ENCODE measurements at regions not wholly inside any gene's neighbourhood (a gene's known extent, or its start where the extent isn't known, plus 50 kb on each side); places are given as distances from the start of the nearest gene placed in this dataset.

GRCh38 chr3:56915966-56916586, 114.3 kb upstream of the ARHGEF3 start:
- H3K36me3 Mint-ChIP-seq, result peaks cover 0 to 13% (median 1%) of the 10 kb centered on the region in 3 donors
- no peaks in the 10 kb centered on the region for H3K27me3 Mint-ChIP-seq
- peak; percentile 59 to 83 (median 68) for DNase-seq
- H3K9me3 Mint-ChIP-seq, result no peaks in the 10 kb centered on the region
- Histone ChIP-seq H3K4me3 (ENCODE audit: low read length) (peak overlapping the region; percentile 94), H3K4me1 (ENCODE audit: insufficient read depth, low read length) (peaks cover 71% of the 10 kb centered on the region), H3K9me3 (ENCODE audit: low read length) (no peaks in the 10 kb centered on the region), H3K27ac (ENCODE audit: low read depth, low read length) (peak overlapping the region; percentile 83), H3K36me3 (ENCODE audit: insufficient read depth, low read length) (no peaks in the 10 kb centered on the region), H3K27me3 (ENCODE audit: insufficient read depth, low read length, poor library complexity, severe bottlenecking) (no peaks in the 10 kb centered on the region)
- H3K27ac Mint-ChIP-seq, result peak overlapping the region; percentile 90 to 99 (median 94)
- H3K4me1 Mint-ChIP-seq, result peaks cover 66 to 92% (median 84%) of the 10 kb centered on the region in 3 donors
- ChIA-PET POLR2A (interaction anchor here (0.6 to 3.4 kb wide), 7 partner anchors 9 to 221 kb away, joined by 3 to 25 read pairs (median 5); partner anchors contain the start of gene ARHGEF3), CTCF (interaction anchor here (0.7 to 6.8 kb wide), 12 partner anchors 11 to 221 kb away, joined by 3 to 43 read pairs (median 4); partner anchors contain the start of gene ARHGEF3)
- H3K4me3 Mint-ChIP-seq, result peak overlapping the region; percentile 90 to 95 (median 92)

GRCh38 chr3:56914646-56915045, 112.9 kb upstream of the ARHGEF3 start:
- Mint-ChIP-seq H3K27ac (peak overlapping the region; percentile 90 to 99 (median 94)), H3K9me3 (no peaks in the 10 kb centered on the region), H3K4me1 (peaks cover 68 to 97% (median 87%) of the 10 kb centered on the region in 3 donors), H3K27me3 (no peaks in the 10 kb centered on the region), H3K36me3 (peaks cover under 1 to 26% (median 2%) of the 10 kb centered on the region in 3 donors), H3K4me3 (peak overlapping the region; percentile 90 to 95 (median 92))
- H3K27ac ChIP-seq (ENCODE audit: low read depth, low read length), result no peak overlapping the region
- ChIA-PET CTCF (interaction anchor here (1.1 to 6.8 kb wide), 6 partner anchors 10 to 115 kb away, joined by 3 to 43 read pairs (median 4); partner anchors contain the start of gene ARHGEF3), POLR2A (interaction anchor here (0.7 to 1.9 kb wide), 2 partner anchors 161 to 311 kb away, joined by 3 to 7 read pairs; no protein-coding TSS in a partner anchor)
- no peak for DNase-seq
- H3K4me1 ChIP-seq (ENCODE audit: insufficient read depth, low read length), result peaks cover 66% of the 10 kb centered on the region
- H3K36me3 ChIP-seq (ENCODE audit: insufficient read depth, low read length), result no peaks in the 10 kb centered on the region
- H3K27me3 ChIP-seq (ENCODE audit: insufficient read depth, low read length, poor library complexity, severe bottlenecking), result no peaks in the 10 kb centered on the region
- H3K9me3 ChIP-seq (ENCODE audit: low read length), result no peaks in the 10 kb centered on the region
- H3K4me3 ChIP-seq (ENCODE audit: low read length), result peak overlapping the region; percentile 94

GRCh38 chr3:56911363-56911762, 109.6 kb upstream of the ARHGEF3 start:
- H3K27ac Mint-ChIP-seq, result no peak overlapping the region
- no peaks in the 10 kb centered on the region for H3K9me3 ChIP-seq (ENCODE audit: low read length)
- no peak for DNase-seq
- no peaks in the 10 kb centered on the region for H3K27me3 ChIP-seq (ENCODE audit: insufficient read depth, low read length, poor library complexity, severe bottlenecking)
- H3K36me3 Mint-ChIP-seq, result peaks cover 6 to 41% (median 7%) of the 10 kb centered on the region in 3 donors
- H3K36me3 ChIP-seq (ENCODE audit: insufficient read depth, low read length), result no peaks in the 10 kb centered on the region
- no peaks in the 10 kb centered on the region for H3K27me3 Mint-ChIP-seq
- CTCF ChIA-PET, result interaction anchor here (1.0 kb wide), 1 partner anchor 30 kb away, joined by 3 read pairs; no protein-coding TSS in a partner anchor
- H3K4me1 Mint-ChIP-seq, result peaks cover 54 to 90% (median 79%) of the 10 kb centered on the region in 3 donors
- H3K4me3 Mint-ChIP-seq, result no peak overlapping the region
- no peak overlapping the region for H3K4me3 ChIP-seq (ENCODE audit: low read length)
- no peak overlapping the region for H3K27ac ChIP-seq (ENCODE audit: low read depth, low read length)
- no peaks in the 10 kb centered on the region for H3K9me3 Mint-ChIP-seq
- POLR2A ChIA-PET, result no interaction called here
- peaks cover 35% of the 10 kb centered on the region for H3K4me1 ChIP-seq (ENCODE audit: insufficient read depth, low read length)

GRCh38 chr3:56909349-56909748, 107.6 kb upstream of the ARHGEF3 start:
- peaks cover 6 to 37% (median 7%) of the 10 kb centered on the region in 3 donors for H3K36me3 Mint-ChIP-seq
- ChIA-PET CTCF (no interaction called here), POLR2A (no interaction called here)
- H3K4me3 Mint-ChIP-seq, result peak overlapping the region in 1 of 7 donors; percentile 2
- peaks cover 0 to 1% of the 10 kb centered on the region in 2 donors for H3K27me3 Mint-ChIP-seq
- H3K27me3 ChIP-seq (ENCODE audit: insufficient read depth, low read length, poor library complexity, severe bottlenecking), result no peaks in the 10 kb centered on the region
- no peaks in the 10 kb centered on the region for H3K36me3 ChIP-seq (ENCODE audit: insufficient read depth, low read length)
- H3K9me3 ChIP-seq (ENCODE audit: low read length), result no peaks in the 10 kb centered on the region
- no peak for DNase-seq
- no peak overlapping the region for H3K27ac ChIP-seq (ENCODE audit: low read depth, low read length)
- peaks cover 23% of the 10 kb centered on the region for H3K4me1 ChIP-seq (ENCODE audit: insufficient read depth, low read length)
- H3K9me3 Mint-ChIP-seq, result no peaks in the 10 kb centered on the region
- H3K27ac Mint-ChIP-seq, result peak overlapping the region in 3 of 8 donors; percentile 4 to 39 (median 22)
- no peak overlapping the region for H3K4me3 ChIP-seq (ENCODE audit: low read length)
- peaks cover 49 to 86% (median 75%) of the 10 kb centered on the region in 3 donors for H3K4me1 Mint-ChIP-seq

- DNase-seq, result no peak
- H3K9me3 Mint-ChIP-seq, result no peaks in the 10 kb centered on the region
- Histone ChIP-seq H3K4me1 (ENCODE audit: insufficient read depth, low read length) (peaks cover 19% of the 10 kb centered on the region), H3K27me3 (ENCODE audit: insufficient read depth, low read length, poor library complexity, severe bottlenecking) (no peaks in the 10 kb centered on the region), H3K4me3 (ENCODE audit: low read length) (no peak overlapping the region), H3K36me3 (ENCODE audit: insufficient read depth, low read length) (no peaks in the 10 kb centered on the region), H3K27ac (ENCODE audit: low read depth, low read length) (no peak overlapping the region), H3K9me3 (ENCODE audit: low read length) (no peaks in the 10 kb centered on the region)
- H3K4me3 Mint-ChIP-seq, result peak overlapping the region in 1 of 7 donors; percentile 30
- peaks cover 42 to 79% (median 68%) of the 10 kb centered on the region in 3 donors for H3K4me1 Mint-ChIP-seq
- POLR2A ChIA-PET, result no interaction called here
- CTCF ChIA-PET, result no interaction called here
- peaks cover 6 to 37% (median 7%) of the 10 kb centered on the region in 3 donors for H3K36me3 Mint-ChIP-seq
- H3K27ac Mint-ChIP-seq, result peak overlapping the region in 1 of 8 donors; percentile 49
- H3K27me3 Mint-ChIP-seq, result peaks cover 0 to 1% of the 10 kb centered on the region in 2 donors
Measured at GRCh38 chr3:56908004-56908403, 106.3 kb upstream of the ARHGEF3 start.

- H3K36me3 ChIP-seq (ENCODE audit: insufficient read depth, low read length), result no peaks in the 10 kb centered on the region
- Mint-ChIP-seq H3K27me3 (peaks cover 0 to 1% of the 10 kb centered on the region in 2 donors), H3K4me1 (peaks cover 58 to 76% (median 74%) of the 10 kb centered on the region in 3 donors), H3K4me3 (no peak overlapping the region), H3K9me3 (no peaks in the 10 kb centered on the region), H3K27ac (peak overlapping the region in 4 of 8 donors; percentile 8 to 87 (median 39)), H3K36me3 (peaks cover 6 to 21% (median 8%) of the 10 kb centered on the region in 3 donors)
- no peaks in the 10 kb centered on the region for H3K27me3 ChIP-seq (ENCODE audit: insufficient read depth, low read length, poor library complexity, severe bottlenecking)
- ChIA-PET POLR2A (no interaction called here), CTCF (interaction anchor here (1.4 to 1.8 kb wide), 2 partner anchors 14 to 84 kb away, joined by 3 to 5 read pairs; no protein-coding TSS in a partner anchor)
- no peak overlapping the region for H3K27ac ChIP-seq (ENCODE audit: low read depth, low read length)
- H3K9me3 ChIP-seq (ENCODE audit: low read length), result no peaks in the 10 kb centered on the region
- peaks cover 21% of the 10 kb centered on the region for H3K4me1 ChIP-seq (ENCODE audit: insufficient read depth, low read length)
- no peak for DNase-seq
- H3K4me3 ChIP-seq (ENCODE audit: low read length), result no peak overlapping the region
Measured at GRCh38 chr3:56904552-56905215, 102.9 kb upstream of the ARHGEF3 start.

- Mint-ChIP-seq H3K9me3 (no peaks in the 10 kb centered on the region), H3K27me3 (peaks cover 0 to 1% of the 10 kb centered on the region in 2 donors), H3K36me3 (peaks cover 4 to 16% (median 12%) of the 10 kb centered on the region in 3 donors), H3K4me3 (no peak overlapping the region), H3K4me1 (peaks cover 51 to 73% (median 69%) of the 10 kb centered on the region in 3 donors), H3K27ac (peak overlapping the region in 5 of 8 donors; percentile 2 to 74 (median 66))
- Histone ChIP-seq H3K4me1 (ENCODE audit: insufficient read depth, low read length) (peaks cover 19% of the 10 kb centered on the region), H3K4me3 (ENCODE audit: low read length) (no peak overlapping the region), H3K27me3 (ENCODE audit: insufficient read depth, low read length, poor library complexity, severe bottlenecking) (no peaks in the 10 kb centered on the region), H3K27ac (ENCODE audit: low read depth, low read length) (no peak overlapping the region), H3K36me3 (ENCODE audit: insufficient read depth, low read length) (no peaks in the 10 kb centered on the region), H3K9me3 (ENCODE audit: low read length) (no peaks in the 10 kb centered on the region)
- CTCF ChIA-PET, result interaction anchor here (1.0 to 1.8 kb wide), 3 partner anchors 12 to 195 kb away, joined by 3 to 5 read pairs (median 3); no protein-coding TSS in a partner anchor
- no peak for DNase-seq
- POLR2A ChIA-PET, result no interaction called here
Measured at GRCh38 chr3:56903231-56903782, 101.6 kb upstream of the ARHGEF3 start.
